DOHH2 (cell line): ENCODE measurements at regions not wholly inside any gene's neighbourhood (a gene's known extent, or its start where the extent isn't known, plus 50 kb on each side); places are given as distances from the start of the nearest gene placed in this dataset.
"Not testable (repeated sequence)": the region's sequence is repeated elsewhere in the genome, so short reads cannot be mapped to it uniquely, and the experiment has no call there.

Source experiments
- H3F3A ChIP-seq: fragments of 200-600 bp; sonication (generic), shearing (Covaris generic); 2 replicates; pipeline ENCODE4 v1.6.0; 2016; ENCODE audit warnings: antibody characterized with exemption, mild to moderate bottlenecking; ENCODE audit not compliant: control insufficient read depth, insufficient read depth
- H3K27ac ChIP-seq: fragments of 200-600 bp; sonication (generic); 2 replicates; pipeline ENCODE4 v1.5.1; 2014; ENCODE audit warnings: low read depth, mild to moderate bottlenecking, low read length, moderate library complexity
- H3K27me3 ChIP-seq: fragments of 200-600 bp; sonication (generic); 2 replicates; pipeline ENCODE4 v1.6.1; 2014; ENCODE audit warnings: mild to moderate bottlenecking, low read length, mixed read lengths; ENCODE audit not compliant: control insufficient read depth
- H3K36me3 ChIP-seq: fragments of 200-600 bp; sonication (generic); 2 replicates; pipeline ENCODE4 v1.6.1; 2014; ENCODE audit warnings: mild to moderate bottlenecking, low read length, moderate library complexity, mixed read lengths; ENCODE audit not compliant: control insufficient read depth
- H3K4me1 ChIP-seq: fragments of 200-600 bp; sonication (generic); 2 replicates; pipeline ENCODE4 v1.6.1; 2014; ENCODE audit warnings: mild to moderate bottlenecking, low read length, mixed read lengths; ENCODE audit not compliant: control insufficient read depth
- H3K4me2 ChIP-seq: fragments of 200-600 bp; sonication (generic); 2 replicates; pipeline ENCODE4 v1.6.0; 2014; ENCODE audit warnings: mild to moderate bottlenecking, low read length, moderate library complexity
- H3K4me3 ChIP-seq: fragments of 200-600 bp; sonication (generic); 2 replicates; pipeline ENCODE4 v1.5.1; 2014; ENCODE audit warnings: mild to moderate bottlenecking, low read length, mixed read lengths
- H3K79me2 ChIP-seq: fragments of 200-600 bp; sonication (generic); 2 replicates; pipeline ENCODE4 v1.6.1; 2014; ENCODE audit warnings: mild to moderate bottlenecking, low read length, mixed read lengths; ENCODE audit not compliant: control insufficient read depth
- H3K9me2 ChIP-seq: fragments of 200-600 bp; sonication (generic); replicated peaks from 2 replicates; pipeline ENCODE4 v1.6.1; 2014; ENCODE audit warnings: mild to moderate bottlenecking, low read length, mixed read lengths; ENCODE audit not compliant: control insufficient read depth
- H3K9me3 ChIP-seq: fragments of 200-600 bp; sonication (generic); 2 replicates; pipeline ENCODE4 v1.6.1; 2014; ENCODE audit warnings: antibody characterized with exemption, low read length, mixed read lengths; ENCODE audit not compliant: control insufficient read depth, insufficient read depth
- H4K20me1 ChIP-seq: fragments of 200-600 bp; sonication (generic); 2 replicates; pipeline ENCODE4 v1.6.0; 2014; ENCODE audit warnings: low read depth, mild to moderate bottlenecking, antibody characterized with exemption, low read length, moderate library complexity; ENCODE audit not compliant: control insufficient read depth, insufficient read depth
- CTCF ChIP-seq: fragments of 200-600 bp; sonication (generic); IDR thresholded peaks from one replicate; pipeline ENCODE4 v1.5.1; 2014; ENCODE audit warnings: antibody characterized with exemption, mild to moderate bottlenecking, low read depth, low read length; ENCODE audit not compliant: poor library complexity, severe bottlenecking
- EZH2phosphoT487 ChIP-seq: fragments of 200-600 bp; sonication (generic); IDR thresholded peaks from 2 replicates; pipeline ENCODE4 v1.6.1; 2017; ENCODE audit warnings: borderline replicate concordance, mild to moderate bottlenecking, antibody characterized with exemption, low read length, moderate library complexity, mixed read lengths

DNA sequence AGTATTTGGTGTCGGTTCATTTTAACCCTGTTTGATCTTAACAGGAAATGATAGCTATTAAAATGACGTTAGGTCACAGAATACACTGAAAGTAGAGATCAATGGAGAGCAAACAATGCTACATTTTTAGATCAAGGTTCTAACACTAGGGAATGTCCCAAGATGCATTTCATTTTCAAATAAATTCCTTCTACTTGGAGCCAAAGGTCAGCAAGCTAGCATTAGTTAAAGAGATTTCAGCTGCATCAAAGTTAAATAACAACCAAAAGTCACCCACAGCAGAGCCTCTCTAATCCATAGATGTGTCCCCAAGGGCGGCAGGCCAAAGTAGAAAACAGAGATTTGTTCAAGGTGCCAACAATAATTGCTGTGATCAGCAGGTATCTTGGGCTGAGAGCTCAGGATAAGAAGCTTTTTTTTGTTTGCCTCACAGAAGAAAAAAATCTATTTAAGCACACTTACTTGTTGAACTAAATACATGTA, 1233.6 kb upstream of the TMEFF2 start:
- Histone ChIP-seq H3K4me1 (no peaks in the 10 kb centered on the region), H3K27ac (no peak overlapping the region), H3K79me2 (no peaks in the 10 kb centered on the region), H4K20me1 (no peaks in the 10 kb centered on the region), H3K9me3 (no peaks in the 10 kb centered on the region), H3K4me2 (no peak overlapping the region), H3K27me3 (no peaks in the 10 kb centered on the region), H3K9me2 (no peaks in the 10 kb centered on the region), H3F3A (no peaks in the 10 kb centered on the region), H3K4me3 (no peak overlapping the region), H3K36me3 (no peaks in the 10 kb centered on the region)
- TF ChIP-seq CTCF: no peak
- no peak for TF ChIP-seq EZH2phosphoT487

GRCh38 chr2:193412368-193412767, 1217.6 kb upstream of the TMEFF2 start:
- H3K36me3 ChIP-seq, H3F3A ChIP-seq, H3K4me2 ChIP-seq, H3K27me3 ChIP-seq, H3K4me1 ChIP-seq, H4K20me1 ChIP-seq, H3K9me3 ChIP-seq, H3K9me2 ChIP-seq, H3K27ac ChIP-seq, H3K79me2 ChIP-seq, H3K4me3 ChIP-seq: not testable (repeated sequence)

- no peaks in the 10 kb centered on the region for H3K27me3 ChIP-seq
- H4K20me1 ChIP-seq: no peaks in the 10 kb centered on the region
- no peaks in the 10 kb centered on the region for H3K4me1 ChIP-seq
- no peak for TF ChIP-seq CTCF
- no peaks in the 10 kb centered on the region for H3F3A ChIP-seq
- no peak overlapping the region for H3K4me3 ChIP-seq
- H3K9me2 ChIP-seq: no peaks in the 10 kb centered on the region
- H3K79me2 ChIP-seq: no peaks in the 10 kb centered on the region
- H3K9me3 ChIP-seq: no peaks in the 10 kb centered on the region
- no peak overlapping the region for H3K27ac ChIP-seq
- H3K4me2 ChIP-seq: no peak overlapping the region
- no peaks in the 10 kb centered on the region for H3K36me3 ChIP-seq
Observed at GRCh38 chr2:193409951-193410350, 1215.2 kb upstream of the TMEFF2 start.

GRCh38 chr2:193382583-193382982, 1187.8 kb upstream of the TMEFF2 start:
- Histone ChIP-seq H3K9me2 (no peaks in the 10 kb centered on the region), H3K79me2 (no peaks in the 10 kb centered on the region), H3K36me3 (no peaks in the 10 kb centered on the region), H4K20me1 (no peaks in the 10 kb centered on the region), H3K27me3 (no peaks in the 10 kb centered on the region), H3K4me3 (no peak overlapping the region), H3K27ac (no peak overlapping the region), H3F3A (no peaks in the 10 kb centered on the region), H3K9me3 (no peaks in the 10 kb centered on the region), H3K4me2 (no peak overlapping the region), H3K4me1 (no peaks in the 10 kb centered on the region)
- TF ChIP-seq EZH2phosphoT487 (no peak), CTCF (no peak)
